OCI-LY1 (cell line): ENCODE measurements at regions not wholly inside any gene's neighbourhood (a gene's known extent, or its start where the extent isn't known, plus 50 kb on each side); places are given as distances from the start of the nearest gene placed in this dataset.

Experiments used
- CTCF ChIP-seq: fragments of 200-600 bp; sonication (generic), shearing (Covaris generic); IDR thresholded peaks from 2 replicates; pipeline ENCODE4 v1.5.1; 2017; ENCODE audit warnings: mild to moderate bottlenecking, antibody characterized with exemption, low read length, moderate library complexity, mixed read lengths
- EZH2 ChIP-seq: fragments of 200-600 bp; sonication (generic), shearing (Covaris generic); IDR thresholded peaks from 2 replicates; pipeline ENCODE4 v1.8.0; 2017; ENCODE audit warnings: borderline replicate concordance, mixed run types, mild to moderate bottlenecking, antibody characterized with exemption, low read length, moderate library complexity, mixed read lengths

- TF ChIP-seq CTCF = no peak
- TF ChIP-seq EZH2 = no peak
Measured at GRCh38 chr21:39000496-39000895, 182.8 kb downstream of the PSMG1 start.
